DMS79 (cell line): ENCODE measurements at regions not wholly inside any gene's neighbourhood (a gene's known extent, or its start where the extent isn't known, plus 50 kb on each side); places are given as distances from the start of the nearest gene placed in this dataset.
"Not testable (repeated sequence)": the region's sequence is repeated elsewhere in the genome, so short reads cannot be mapped to it uniquely, and the experiment has no call there.

Experiments used
- DNase-seq: peaks from one replicate; lab custom pipeline; 2025; lab: John Stamatoyannopoulos, UW

DNA sequence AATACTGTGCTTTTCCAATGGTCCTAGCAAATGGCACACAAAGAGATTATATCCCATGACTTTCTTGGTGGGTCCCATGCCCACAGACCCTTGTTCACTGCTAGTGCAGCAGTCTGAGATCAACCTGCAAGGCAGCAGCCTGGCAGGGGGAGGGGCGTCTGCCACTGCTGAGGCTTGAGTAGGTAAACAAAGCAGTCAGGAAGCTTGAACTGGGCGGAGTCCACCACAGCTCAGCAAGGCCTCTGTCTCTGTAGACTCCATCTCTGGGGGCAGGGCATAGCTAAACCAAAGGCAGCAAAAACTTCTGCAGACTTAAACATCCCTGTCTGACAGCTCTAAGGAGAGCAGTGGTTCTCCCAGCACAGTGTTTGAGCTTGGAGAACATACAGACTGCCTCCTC, 82.9 kb downstream of the ZNF737 start:
- no peak for DNase-seq

DNA sequence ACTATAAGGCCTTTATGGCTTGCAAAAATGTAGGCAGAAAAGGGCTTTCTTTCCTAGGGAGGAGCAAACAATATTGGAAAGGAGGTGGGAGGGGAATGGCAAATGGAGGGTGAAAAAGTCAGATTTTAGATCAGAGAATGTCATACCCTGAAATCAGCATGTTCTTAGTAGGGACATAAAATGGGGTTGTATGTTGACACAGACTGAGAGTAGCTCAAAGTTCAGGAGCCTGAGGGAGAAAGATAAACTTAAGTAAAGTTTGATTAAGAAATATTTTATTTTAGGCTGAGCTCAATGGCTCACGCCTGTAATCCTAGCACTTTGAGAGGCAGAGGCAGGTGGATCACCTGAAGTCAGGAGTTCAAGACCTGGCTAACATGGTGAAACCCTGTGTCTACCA, 83.8 kb downstream of the ZNF737 start:
- no peak for DNase-seq

GRCh38 chr19:20479483-20479882, 86.1 kb downstream of the ZNF737 start:
- no peak for DNase-seq

GRCh38 chr19:20478936-20479335, 86.6 kb downstream of the ZNF737 start:
- no peak for DNase-seq

DNA sequence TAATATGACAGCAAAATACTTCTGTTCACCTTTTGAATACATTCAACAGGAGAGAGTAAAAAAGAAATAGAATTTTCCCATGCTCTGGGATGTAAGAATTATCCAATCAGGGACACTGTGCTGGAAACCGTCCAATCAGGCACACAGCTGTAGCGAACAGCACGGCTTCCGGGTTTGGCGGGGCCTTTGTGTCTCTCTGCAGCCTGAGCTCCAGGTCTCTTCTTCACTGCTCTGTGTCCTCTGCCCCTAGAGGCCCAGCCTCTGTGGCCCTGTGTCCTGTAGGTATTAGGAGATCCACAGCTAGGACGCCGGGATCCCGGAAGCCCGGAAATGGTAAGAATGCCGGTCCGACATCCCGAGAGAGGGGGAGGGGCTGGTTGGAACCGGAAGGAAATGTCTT, 92.7 kb downstream of the ZNF737 start:
- no peak for DNase-seq

DNA sequence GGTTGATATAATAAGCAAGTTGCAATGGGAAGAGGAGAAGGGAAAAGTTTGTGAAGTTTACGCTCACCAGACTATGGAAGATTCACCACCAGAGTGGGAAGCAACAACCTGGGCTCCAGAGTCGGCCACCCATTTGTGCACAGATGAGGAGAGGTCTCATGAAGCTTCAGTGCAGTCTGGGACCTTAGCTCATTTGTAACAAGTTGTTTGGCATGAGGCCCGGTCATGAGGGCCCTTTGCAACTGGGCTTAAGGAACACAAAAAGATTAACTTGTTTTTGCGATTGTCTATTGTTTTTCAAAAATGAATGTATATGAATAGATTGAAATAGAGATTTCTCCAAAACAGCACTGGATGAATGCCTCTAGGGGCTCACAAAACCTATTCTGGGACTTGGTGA, 94.2 kb downstream of the ZNF737 start:
- DNase-seq = peak; percentile 7

- DNase-seq = peak; percentile 65
Measured at GRCh38 chr19:20470345-20471135, 95.0 kb downstream of the ZNF737 start.

- not testable (repeated sequence) for DNase-seq
Measured at GRCh38 chr19:20466638-20466990, 99.0 kb downstream of the ZNF737 start.

- DNase-seq = not testable (repeated sequence)
Measured at GRCh38 chr19:20465922-20466637, 99.5 kb downstream of the ZNF737 start.

DNA sequence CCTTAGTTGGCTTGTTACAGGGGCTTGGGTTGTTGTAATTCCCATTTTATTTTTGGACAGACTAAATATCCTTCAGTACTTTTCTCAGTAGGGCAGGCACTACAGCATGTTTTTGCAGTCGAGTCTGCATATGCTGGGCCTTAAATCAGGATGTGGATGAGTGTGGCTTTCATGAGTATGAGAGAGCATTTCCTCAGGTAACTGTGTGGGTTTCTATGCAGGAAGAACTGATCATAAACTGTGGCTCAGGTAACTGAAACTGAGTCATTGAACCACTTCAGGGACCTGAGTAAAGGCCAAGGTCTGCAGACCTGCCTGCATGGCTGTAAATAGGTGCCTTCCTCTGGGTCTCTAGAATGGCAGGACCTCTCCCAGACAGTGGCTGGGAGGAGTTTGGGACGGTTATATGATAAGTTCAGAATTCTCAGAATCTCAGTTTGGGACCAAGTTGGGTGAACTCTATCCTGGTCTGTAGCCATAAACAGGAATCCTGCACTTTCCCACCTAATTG, 112.1 kb downstream of the ZNF737 start:
- DNase-seq = no peak

GRCh38 chr19:20444202-20444885, 121.2 kb downstream of the ZNF737 start:
- no peak for DNase-seq

DNA sequence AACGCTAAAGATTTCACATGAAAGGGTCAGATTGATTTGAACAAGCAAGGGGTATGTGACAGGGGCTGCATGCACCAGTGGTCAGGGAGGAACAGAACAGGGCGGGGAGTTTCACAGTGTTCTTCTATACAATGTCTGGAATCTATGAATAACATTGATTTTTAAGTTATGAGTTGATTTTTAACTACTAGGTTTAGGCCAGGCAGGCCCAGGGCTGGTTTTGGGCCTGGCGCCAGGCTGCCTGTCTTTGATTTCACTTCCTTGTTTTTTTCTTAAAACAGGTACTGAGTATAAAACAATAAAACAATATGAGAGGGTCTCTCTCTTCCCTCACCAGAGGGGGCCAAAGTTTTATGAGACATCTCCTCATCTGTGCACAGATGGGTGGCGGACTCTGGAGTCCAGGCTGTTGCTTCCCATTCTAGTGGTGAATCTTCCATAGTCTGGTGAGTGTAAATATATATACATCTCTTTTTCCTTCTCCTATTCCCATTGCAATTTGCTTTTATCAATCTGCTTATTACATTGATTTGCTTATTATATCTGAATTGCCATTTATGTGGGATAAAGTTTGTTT, 133.2 kb downstream of the ZNF737 start:
- not testable (repeated sequence) for DNase-seq

DNA sequence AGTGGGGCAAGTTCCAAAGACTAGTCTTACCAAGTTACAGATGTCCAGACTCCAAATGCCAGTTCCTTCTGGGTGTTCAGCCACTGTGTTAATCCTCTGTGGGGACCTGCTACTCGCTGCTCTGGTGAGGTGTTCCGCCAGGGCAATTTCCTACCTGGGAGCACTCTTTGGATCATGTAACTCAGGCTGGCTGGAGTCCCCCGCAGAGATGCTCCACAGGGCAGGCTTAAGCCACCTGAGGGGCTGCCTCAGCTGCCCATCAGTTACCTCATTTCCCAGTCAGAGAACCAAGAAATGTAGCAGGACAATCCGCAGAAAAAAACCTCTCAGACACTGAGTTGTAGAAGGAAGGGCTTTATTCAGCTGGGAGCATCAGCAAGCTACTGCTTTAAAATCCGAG, 133.8 kb downstream of the ZNF737 start:
- DNase-seq = no peak

DNA sequence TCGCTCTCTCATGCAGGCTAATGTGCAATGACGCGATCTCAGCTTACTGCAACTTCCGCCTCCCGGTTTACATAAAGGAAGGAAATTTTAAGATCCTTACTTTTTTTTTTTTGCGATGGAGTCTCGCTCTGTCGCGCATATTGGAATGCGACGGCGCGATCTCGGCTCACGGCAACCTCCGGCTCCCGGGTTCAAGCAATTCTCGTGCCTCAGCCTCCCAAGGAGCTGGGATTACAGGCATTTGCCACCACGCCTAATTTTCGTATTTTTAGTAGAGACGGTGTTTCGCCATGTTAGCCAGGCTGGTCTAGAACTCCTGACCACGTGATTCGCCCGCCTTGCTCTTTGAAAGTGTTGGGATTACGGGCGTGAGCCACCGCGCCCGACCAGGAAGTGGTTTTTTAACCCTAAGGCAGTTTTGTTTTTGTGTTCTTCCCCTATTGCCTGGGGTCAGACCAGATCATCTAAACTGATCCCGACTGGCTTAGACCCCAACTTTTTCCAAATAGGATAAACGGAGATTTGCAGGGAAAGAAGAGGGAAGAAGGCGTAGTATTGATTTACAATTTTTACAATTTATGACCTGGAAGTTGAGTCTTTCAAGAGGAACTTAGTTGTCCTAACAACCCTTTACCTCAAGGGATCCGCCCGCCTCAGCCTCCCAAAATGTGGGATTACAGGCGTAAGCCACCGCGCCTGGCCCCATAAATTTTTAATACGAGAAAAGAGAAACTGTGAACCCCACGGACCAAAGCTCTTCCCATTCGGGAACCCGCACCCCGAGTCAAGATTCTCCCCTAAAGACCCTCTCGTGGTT, 142.0 kb downstream of the ZNF737 start:
- DNase-seq = no peak

DNA sequence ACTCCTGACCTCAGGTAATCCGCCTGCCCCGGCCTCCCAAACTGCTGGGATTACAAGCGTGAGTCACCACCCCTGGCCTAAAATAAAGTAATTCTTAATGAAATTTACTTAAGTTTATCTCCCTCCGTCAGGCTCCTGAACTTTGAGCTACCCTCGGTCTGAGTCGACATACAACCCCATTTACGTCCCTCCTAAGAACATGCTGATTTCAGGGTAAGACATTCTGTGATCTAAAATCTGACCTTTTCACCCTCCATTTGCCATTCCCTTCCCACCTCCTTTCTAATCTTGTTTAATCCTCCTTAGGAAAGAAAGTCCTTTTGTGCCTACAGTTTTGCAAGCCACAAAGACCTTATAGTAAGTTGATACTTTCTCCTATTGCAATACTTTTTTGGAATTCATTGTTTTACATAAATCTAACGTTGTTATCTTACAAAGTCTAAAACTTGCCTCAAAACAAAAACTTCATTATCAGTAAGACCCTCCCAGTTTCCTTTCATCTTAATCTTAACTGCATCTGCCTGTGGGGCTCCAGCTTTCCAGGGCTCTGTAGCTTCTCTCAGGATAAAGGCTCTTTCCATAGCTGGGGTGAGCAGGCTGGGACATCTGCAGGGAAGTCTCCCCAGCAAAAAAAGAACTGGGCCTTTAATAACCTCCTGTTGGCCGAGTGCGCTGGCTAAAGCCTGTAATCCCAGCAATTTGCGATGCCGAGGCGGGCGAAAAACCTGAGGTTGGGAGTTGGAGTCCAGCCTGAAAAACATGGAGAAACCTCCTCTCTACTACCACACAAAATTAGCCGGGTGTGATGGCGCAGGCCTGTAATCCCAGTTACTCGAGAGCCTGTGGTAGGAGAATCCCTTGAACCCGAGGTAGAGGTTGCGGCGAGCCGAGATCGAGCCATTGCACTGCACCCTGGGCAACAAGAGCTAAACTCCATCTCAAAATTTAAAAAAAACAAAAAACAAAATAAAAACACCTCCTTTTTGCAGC, 143.1 kb downstream of the ZNF737 start:
- no peak for DNase-seq

DNA sequence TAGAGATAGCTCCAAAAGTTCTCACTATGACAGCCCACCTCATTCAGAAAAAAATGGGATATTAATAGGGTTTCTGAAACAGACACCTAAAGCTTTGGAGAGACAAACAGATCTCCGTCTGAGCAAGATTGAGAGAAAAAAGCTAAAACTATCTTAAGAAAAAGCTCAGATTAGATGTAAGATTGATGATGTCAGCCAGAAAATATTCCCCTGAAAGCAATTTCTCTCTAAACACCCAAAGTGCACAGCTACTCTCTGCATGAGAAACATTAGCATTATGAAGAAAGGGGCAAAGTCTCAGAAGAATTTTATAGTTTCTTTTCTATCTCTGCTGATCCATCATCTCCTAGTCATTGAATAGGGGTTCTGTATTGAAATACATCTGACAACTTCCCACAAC, 148.9 kb downstream of the ZNF737 start:
- DNase-seq = no peak

- no peak for DNase-seq
Measured at GRCh38 chr19:20414120-20414519, 151.5 kb downstream of the ZNF737 start.

GRCh38 chr19:20413705-20414104, 151.9 kb downstream of the ZNF737 start:
- DNase-seq = no peak

GRCh38 chr19:20412846-20413245, 152.7 kb downstream of the ZNF737 start:
- DNase-seq = no peak

- no peak for DNase-seq
Measured at GRCh38 chr19:20397292-20397691, 168.3 kb downstream of the ZNF737 start.
